ENCODE measurements at regions not wholly inside any gene's neighbourhood (a gene's known extent, or its start where the extent isn't known, plus 50 kb on each side); places are given as distances from the start of the nearest gene placed in this dataset.

GRCh38 chr13:73278186-73278585, 219.4 kb downstream of the KLF5 start:
- Histone ChIP-seq H3K4me1 (ENCODE audit: insufficient read depth, low read length) (no peaks in the 10 kb centered on the region), H3K27ac (ENCODE audit: low read depth in 1 of 2, low read length in 2 of 2) (no peak overlapping the region), H3K27me3 (ENCODE audit: control insufficient read depth in 1 of 2, insufficient read depth in 2 of 2, low read length in 2 of 2) (no peaks in the 10 kb centered on the region), H3K9me3 (ENCODE audit: control insufficient read depth in 1 of 2, insufficient read depth in 1 of 2, low read length in 2 of 2) (no peaks in the 10 kb centered on the region), H3K36me3 (ENCODE audit: insufficient read depth, low read length) (no peaks in the 10 kb centered on the region), H3K4me3 (ENCODE audit: low read length) (no peak overlapping the region)
- Mint-ChIP-seq H3K9me3 (no peaks in the 10 kb centered on the region), H3K27ac (no peak overlapping the region), H3K27me3 (no peaks in the 10 kb centered on the region), H3K4me3 (no peak overlapping the region), H3K36me3 (ENCODE audit: low read depth) (no peaks in the 10 kb centered on the region), H3K4me1 (ENCODE audit: low read depth) (peaks cover 19% of the 10 kb centered on the region)
- intact Hi-C loops (cut with DNase I, micrococcal nuclease) = no loop called here
- POLR2A ChIA-PET = no interaction called here
- DNase-seq (no peak), ATAC-seq (ENCODE audit: poor library complexity) (no peak)
- CTCF ChIA-PET = no interaction called here
- no peak for TF ChIP-seq CTCF (IDR thresholded peaks at IDR 0.05)

GRCh38 chr13:73275163-73275562, 216.4 kb downstream of the KLF5 start:
- Histone ChIP-seq H3K4me1 (ENCODE audit: insufficient read depth, low read length) (no peaks in the 10 kb centered on the region), H3K4me3 (ENCODE audit: low read length) (no peak overlapping the region), H3K36me3 (ENCODE audit: insufficient read depth, low read length) (no peaks in the 10 kb centered on the region), H3K27me3 (ENCODE audit: control insufficient read depth in 1 of 2, insufficient read depth in 2 of 2, low read length in 2 of 2) (no peaks in the 10 kb centered on the region), H3K9me3 (ENCODE audit: control insufficient read depth in 1 of 2, insufficient read depth in 1 of 2, low read length in 2 of 2) (no peaks in the 10 kb centered on the region), H3K27ac (ENCODE audit: low read depth in 1 of 2, low read length in 2 of 2) (no peak overlapping the region)
- Mint-ChIP-seq H3K9me3 (peaks cover 2% of the 10 kb centered on the region), H3K27ac (no peak overlapping the region), H3K27me3 (no peaks in the 10 kb centered on the region), H3K36me3 (ENCODE audit: low read depth) (no peaks in the 10 kb centered on the region), H3K4me1 (ENCODE audit: low read depth) (peaks cover 19% of the 10 kb centered on the region), H3K4me3 (no peak overlapping the region)
- intact Hi-C loops (cut with DNase I, micrococcal nuclease) = no loop called here
- DNase-seq = peak in 1 of 14 experiments; percentile 19
- CTCF ChIA-PET = no interaction called here
- POLR2A ChIA-PET = no interaction called here
- no peak for TF ChIP-seq CTCF (IDR thresholded peaks at IDR 0.05)
- ATAC-seq (ENCODE audit: poor library complexity) = no peak

- H3K4me3 ChIP-seq (ENCODE audit: low read length) = no peak overlapping the region
- ATAC-seq (ENCODE audit: poor library complexity) = no peak
- no peaks in the 10 kb centered on the region for H3K36me3 Mint-ChIP-seq (ENCODE audit: low read depth)
- H3K36me3 ChIP-seq (ENCODE audit: insufficient read depth, low read length) = no peaks in the 10 kb centered on the region
- DNase-seq = no peak
- intact Hi-C loops (cut with DNase I, micrococcal nuclease) = no loop called here
- H3K27ac Mint-ChIP-seq = no peak overlapping the region
- TF ChIP-seq CTCF (IDR thresholded peaks at IDR 0.05) = no peak
- H3K27me3 ChIP-seq (ENCODE audit: control insufficient read depth in 1 of 2, insufficient read depth in 2 of 2, low read length in 2 of 2) = no peaks in the 10 kb centered on the region
- no peaks in the 10 kb centered on the region for H3K4me1 ChIP-seq (ENCODE audit: insufficient read depth, low read length)
- H3K4me3 Mint-ChIP-seq = no peak overlapping the region
- peaks cover 5% of the 10 kb centered on the region for H3K9me3 Mint-ChIP-seq
- no peak overlapping the region for H3K27ac ChIP-seq (ENCODE audit: low read depth in 1 of 2, low read length in 2 of 2)
- no peaks in the 10 kb centered on the region for H3K27me3 Mint-ChIP-seq
- ChIA-PET CTCF (no interaction called here), POLR2A (no interaction called here)
- no peaks in the 10 kb centered on the region for H3K9me3 ChIP-seq (ENCODE audit: control insufficient read depth in 1 of 2, insufficient read depth in 1 of 2, low read length in 2 of 2)
- peaks cover 19% of the 10 kb centered on the region for H3K4me1 Mint-ChIP-seq (ENCODE audit: low read depth)
Measured at GRCh38 chr13:73274147-73274546, 215.3 kb downstream of the KLF5 start.
